Neural progenitor cell (in vitro differentiated cells): ENCODE measurements at regions not wholly inside any gene's neighbourhood (a gene's known extent, or its start where the extent isn't known, plus 50 kb on each side); places are given as distances from the start of the nearest gene placed in this dataset.

Experiments
- CTCF ChIP-seq: fragments of 200-600 bp; sonication (generic); IDR thresholded peaks from 2 replicates; pipeline ENCODE4 v1.5.1; 2017; ENCODE audit warnings: antibody characterized with exemption, mild to moderate bottlenecking
- EZH2 ChIP-seq: fragments of 200-600 bp; sonication (generic); IDR thresholded peaks from 2 replicates; pipeline ENCODE4 v1.6.1; 2017; ENCODE audit warnings: antibody characterized with exemption, mild to moderate bottlenecking, moderate library complexity

DNA sequence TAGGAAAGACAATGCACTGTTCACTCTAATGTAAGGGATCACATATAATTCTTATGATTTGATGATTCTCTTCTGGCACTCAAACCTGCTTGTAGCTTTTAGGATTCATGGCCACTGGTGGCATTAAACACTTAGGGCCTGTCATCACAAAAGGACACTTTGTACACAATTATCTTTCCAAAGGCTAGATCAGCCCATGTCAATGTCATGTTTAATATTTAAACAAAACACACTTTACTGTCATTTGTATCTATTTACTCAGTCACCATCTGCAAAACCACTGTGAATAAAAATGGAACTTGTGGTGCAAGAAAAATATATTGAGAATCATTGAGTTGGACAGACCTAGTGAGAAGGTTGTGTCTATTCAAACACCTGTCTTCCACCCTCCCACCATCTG lies 83.6 kb upstream of the TTC29 start:
- no peak for TF ChIP-seq CTCF
- TF ChIP-seq EZH2, result no peak
